ENCODE measurements at regions not wholly inside any gene's neighbourhood (a gene's known extent, or its start where the extent isn't known, plus 50 kb on each side); places are given as distances from the start of the nearest gene placed in this dataset.
A peak's percentile ranks its signal among the peaks of the same experiment; 100 is the strongest.

DNA sequence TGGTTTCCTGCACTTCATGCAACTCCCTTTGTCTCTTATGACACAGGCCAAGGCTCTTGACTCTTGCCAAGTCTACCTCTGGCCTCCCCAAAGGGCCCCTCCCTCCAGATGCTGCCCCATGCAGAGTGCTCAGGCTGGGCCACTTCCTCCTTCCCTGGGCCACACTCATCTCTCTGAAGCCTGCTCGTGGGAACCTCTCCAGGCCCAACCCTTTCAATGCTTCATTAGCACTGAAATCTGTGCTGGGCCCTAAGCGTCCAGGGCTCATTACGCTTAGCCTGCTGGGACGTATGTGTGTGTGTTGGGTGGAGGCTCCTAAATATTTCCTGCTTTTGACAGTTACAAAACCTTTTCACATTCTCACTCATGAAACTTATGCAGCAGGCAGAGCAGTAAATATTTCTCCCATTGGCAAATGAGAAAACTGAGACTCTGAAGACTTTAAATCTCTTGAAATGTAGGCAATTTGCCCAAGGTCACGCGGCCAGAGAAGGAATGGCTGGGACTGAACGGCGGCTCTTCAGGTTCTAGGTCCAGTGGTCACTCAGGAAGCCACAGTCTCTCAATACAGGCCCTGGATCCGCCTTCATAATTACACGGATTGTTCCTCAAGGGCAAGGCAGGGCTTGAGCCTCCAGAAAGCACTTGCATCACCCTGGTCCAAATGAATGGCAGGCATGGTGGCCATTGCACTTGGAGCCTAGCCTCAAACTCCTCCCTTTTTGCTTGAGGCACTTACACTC is 241.7 kb upstream of the HES1 start:
- DNase-seq (ENCODE audit: extremely low spot score), result no peak
- Histone ChIP-seq H3K4me1 (peaks cover 0 to 11% (median 9%) of the 10 kb centered on the region in 4 donors), H3K27ac (replicated peaks in 1 of 4) (peak overlapping the region; percentile 2 to 56 (median 30)), H3K27me3 (no peaks in the 10 kb centered on the region), H3K36me3 (no peaks in the 10 kb centered on the region), H3K4me3 (no peak overlapping the region), H3K9me3 (no peaks in the 10 kb centered on the region)
- intact Hi-C loops (cut with DNase I), result no loop called here
- WGBS, result 89% methylated on average over 10 of the region's 10 CpGs
- TF ChIP-seq, protein P1, sequence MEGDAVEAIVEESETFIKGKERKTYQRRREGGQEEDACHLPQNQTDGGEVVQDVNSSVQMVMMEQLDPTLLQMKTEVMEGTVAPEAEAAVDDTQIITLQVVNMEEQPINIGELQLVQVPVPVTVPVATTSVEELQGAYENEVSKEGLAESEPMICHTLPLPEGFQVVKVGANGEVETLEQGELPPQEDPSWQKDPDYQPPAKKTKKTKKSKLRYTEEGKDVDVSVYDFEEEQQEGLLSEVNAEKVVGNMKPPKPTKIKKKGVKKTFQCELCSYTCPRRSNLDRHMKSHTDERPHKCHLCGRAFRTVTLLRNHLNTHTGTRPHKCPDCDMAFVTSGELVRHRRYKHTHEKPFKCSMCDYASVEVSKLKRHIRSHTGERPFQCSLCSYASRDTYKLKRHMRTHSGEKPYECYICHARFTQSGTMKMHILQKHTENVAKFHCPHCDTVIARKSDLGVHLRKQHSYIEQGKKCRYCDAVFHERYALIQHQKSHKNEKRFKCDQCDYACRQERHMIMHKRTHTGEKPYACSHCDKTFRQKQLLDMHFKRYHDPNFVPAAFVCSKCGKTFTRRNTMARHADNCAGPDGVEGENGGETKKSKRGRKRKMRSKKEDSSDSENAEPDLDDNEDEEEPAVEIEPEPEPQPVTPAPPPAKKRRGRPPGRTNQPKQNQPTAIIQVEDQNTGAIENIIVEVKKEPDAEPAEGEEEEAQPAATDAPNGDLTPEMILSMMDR (IDR thresholded peaks at IDR 0.05), result no peak
- no peak for TF ChIP-seq EP300 (IDR thresholded peaks at IDR 0.05)
- TF ChIP-seq POLR2AphosphoS5 (IDR thresholded peaks at IDR 0.05), result no peak
- no peak for TF ChIP-seq POLR2A (IDR thresholded peaks at IDR 0.05; ENCODE audit: low read depth)

DNA sequence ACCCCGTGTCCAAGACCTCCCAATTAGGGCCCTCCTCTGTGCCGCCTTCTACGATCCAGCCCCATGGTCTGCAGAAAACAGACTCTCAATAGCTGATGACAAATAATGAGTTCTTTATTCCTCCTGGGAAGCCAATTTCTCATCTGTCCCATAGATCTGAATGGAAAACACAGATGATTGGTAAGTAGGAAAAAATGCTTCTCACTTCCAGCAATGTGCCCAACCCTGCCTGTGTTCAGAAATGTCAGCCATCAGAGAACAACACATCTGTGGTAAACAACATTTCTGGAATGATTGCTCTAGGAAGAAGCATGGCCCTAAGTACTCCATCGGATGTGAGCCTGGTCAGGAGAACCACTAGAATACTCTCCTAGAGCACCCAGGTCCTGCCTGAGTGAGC is 240.5 kb upstream of the HES1 start:
- Histone ChIP-seq H3K4me1 (peaks cover 0 to 11% (median 9%) of the 10 kb centered on the region in 4 donors), H3K4me3 (no peak overlapping the region), H3K9me3 (no peaks in the 10 kb centered on the region), H3K36me3 (no peaks in the 10 kb centered on the region), H3K27ac (replicated peaks in 1 of 4) (peak overlapping the region in 2 of 4 donors; percentile 19 to 53), H3K27me3 (no peaks in the 10 kb centered on the region)
- intact Hi-C loops (cut with DNase I), result no loop called here
- 69% methylated on average over 4 of the region's 4 CpGs for WGBS
- DNase-seq (ENCODE audit: extremely low spot score), result no peak
- TF ChIP-seq, protein P1 (IDR thresholded peaks at IDR 0.05), result no peak
- TF ChIP-seq EP300 (IDR thresholded peaks at IDR 0.05), result no peak
- TF ChIP-seq POLR2AphosphoS5 (IDR thresholded peaks at IDR 0.05), result peak in 1 of 2 donors; percentile 15

DNA sequence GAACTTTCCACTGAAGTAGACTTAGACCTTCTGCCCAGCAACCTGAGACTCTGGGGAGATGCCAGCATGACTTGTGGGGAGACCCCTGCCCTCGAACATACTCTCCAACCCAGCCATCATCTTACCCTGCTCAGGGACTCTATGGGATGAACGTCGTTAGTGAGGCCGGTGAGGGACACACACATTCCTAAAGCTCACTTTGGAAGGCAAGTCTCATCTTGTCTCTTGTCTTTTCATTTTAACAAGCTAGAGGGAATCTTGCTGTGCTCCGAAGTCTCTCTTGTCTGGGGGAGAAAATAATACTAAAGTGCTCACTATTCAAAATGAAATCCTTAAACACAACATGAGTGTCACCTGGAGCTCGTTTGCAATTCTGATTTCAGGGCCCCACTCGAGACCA is 239.5 kb upstream of the HES1 start:
- Histone ChIP-seq H3K27ac (replicated peaks in 1 of 4) (peak overlapping the region; percentile 18 to 53 (median 18)), H3K27me3 (no peaks in the 10 kb centered on the region), H3K4me1 (peaks cover 0 to 11% (median 9%) of the 10 kb centered on the region in 4 donors), H3K36me3 (no peaks in the 10 kb centered on the region), H3K4me3 (no peak overlapping the region), H3K9me3 (peaks cover 0 to 6% (median 0%) of the 10 kb centered on the region in 4 donors)
- WGBS, result 77% methylated on average over 7 of the region's 7 CpGs
- no peak for DNase-seq (ENCODE audit: extremely low spot score)
- TF ChIP-seq, protein P1 (IDR thresholded peaks at IDR 0.05), result no peak
- TF ChIP-seq POLR2AphosphoS5 (IDR thresholded peaks at IDR 0.05), result no peak
- intact Hi-C loops (cut with DNase I), result no loop called here

DNA sequence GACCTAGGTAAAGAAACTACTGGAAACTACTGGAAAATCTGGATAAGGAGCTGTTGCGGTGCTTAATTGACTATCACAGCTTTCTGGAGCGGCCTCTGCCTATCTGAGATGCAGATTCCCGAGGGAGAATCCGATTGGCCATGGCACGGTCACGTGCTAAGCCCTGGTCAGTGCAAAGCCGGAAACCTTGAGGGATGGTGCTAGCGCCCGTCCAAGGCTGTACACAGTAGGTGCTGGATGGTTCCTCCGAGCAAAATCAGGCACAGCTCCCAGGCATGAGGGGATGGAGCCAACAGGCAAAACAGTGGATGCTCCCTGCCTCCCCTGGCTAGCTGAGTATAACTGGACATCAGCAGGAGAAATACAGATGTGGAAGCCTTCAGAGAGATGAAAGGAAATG is 238.7 kb upstream of the HES1 start:
- Histone ChIP-seq H3K4me1 (peaks cover 0 to 11% (median 9%) of the 10 kb centered on the region in 4 donors), H3K27ac (replicated peaks in 1 of 4) (peak overlapping the region in 3 of 4 donors; percentile 22 to 53 (median 24)), H3K4me3 (no peak overlapping the region), H3K36me3 (no peaks in the 10 kb centered on the region), H3K27me3 (no peaks in the 10 kb centered on the region), H3K9me3 (peaks cover 0 to 6% (median 0%) of the 10 kb centered on the region in 4 donors)
- 84% methylated on average over 10 of the region's 10 CpGs for WGBS
- intact Hi-C loops (cut with DNase I), result no loop called here
- no peak for DNase-seq (ENCODE audit: extremely low spot score)
- TF ChIP-seq, protein P1 (IDR thresholded peaks at IDR 0.05), result no peak
- TF ChIP-seq POLR2AphosphoS5 (IDR thresholded peaks at IDR 0.05) (no peak), POLR2A (IDR thresholded peaks at IDR 0.05; ENCODE audit: low read depth) (no peak)
